PC-9 (cell line): ENCODE measurements at regions not wholly inside any gene's neighbourhood (a gene's known extent, or its start where the extent isn't known, plus 50 kb on each side); places are given as distances from the start of the nearest gene placed in this dataset.

Experiments
- EZH2 ChIP-seq: fragments of 200-600 bp; sonication (generic); IDR thresholded peaks from 2 replicates; pipeline ENCODE4 v1.8.0; 2017; ENCODE audit warnings: antibody characterized with exemption, low read depth
- TF ChIP-seq, protein P1 (sequence below): fragments of 200-600 bp; sonication (generic); conservative IDR thresholded peaks from 2 replicates; pipeline ENCODE4 v1.6.1; 2017; ENCODE audit warnings: mixed run types, antibody characterized with exemption, mild to moderate bottlenecking, moderate library complexity

DNA sequence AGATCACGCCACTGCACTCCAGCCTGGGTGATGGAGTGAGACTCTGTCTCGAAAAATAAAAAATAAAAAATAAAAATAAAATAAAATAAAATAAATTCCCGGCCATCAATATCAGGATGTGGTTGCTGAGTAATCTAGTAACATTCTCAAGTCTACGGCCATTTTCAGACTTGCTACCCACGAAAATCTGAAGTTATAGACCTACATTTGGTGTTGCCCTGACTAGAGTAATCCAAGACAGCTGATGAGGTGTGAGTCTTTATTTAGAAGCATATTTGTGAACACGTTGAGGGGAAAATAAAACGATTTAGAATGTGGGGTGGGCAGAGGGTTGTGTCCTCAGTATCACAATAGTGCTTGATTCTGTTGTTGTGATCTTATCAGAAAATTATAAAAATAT lies 130.2 kb upstream of the MID1 start:
- TF ChIP-seq, protein P1, sequence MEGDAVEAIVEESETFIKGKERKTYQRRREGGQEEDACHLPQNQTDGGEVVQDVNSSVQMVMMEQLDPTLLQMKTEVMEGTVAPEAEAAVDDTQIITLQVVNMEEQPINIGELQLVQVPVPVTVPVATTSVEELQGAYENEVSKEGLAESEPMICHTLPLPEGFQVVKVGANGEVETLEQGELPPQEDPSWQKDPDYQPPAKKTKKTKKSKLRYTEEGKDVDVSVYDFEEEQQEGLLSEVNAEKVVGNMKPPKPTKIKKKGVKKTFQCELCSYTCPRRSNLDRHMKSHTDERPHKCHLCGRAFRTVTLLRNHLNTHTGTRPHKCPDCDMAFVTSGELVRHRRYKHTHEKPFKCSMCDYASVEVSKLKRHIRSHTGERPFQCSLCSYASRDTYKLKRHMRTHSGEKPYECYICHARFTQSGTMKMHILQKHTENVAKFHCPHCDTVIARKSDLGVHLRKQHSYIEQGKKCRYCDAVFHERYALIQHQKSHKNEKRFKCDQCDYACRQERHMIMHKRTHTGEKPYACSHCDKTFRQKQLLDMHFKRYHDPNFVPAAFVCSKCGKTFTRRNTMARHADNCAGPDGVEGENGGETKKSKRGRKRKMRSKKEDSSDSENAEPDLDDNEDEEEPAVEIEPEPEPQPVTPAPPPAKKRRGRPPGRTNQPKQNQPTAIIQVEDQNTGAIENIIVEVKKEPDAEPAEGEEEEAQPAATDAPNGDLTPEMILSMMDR: no peak
- TF ChIP-seq EZH2: no peak
